ENCODE measurements at regions not wholly inside any gene's neighbourhood (a gene's known extent, or its start where the extent isn't known, plus 50 kb on each side); places are given as distances from the start of the nearest gene placed in this dataset.

GRCh38 chr9:88711719-88712118 lies 176.7 kb downstream of the NXNL2 start:
- no peaks in the 10 kb centered on the region for H3K36me3 Mint-ChIP-seq
- peaks cover 0 to 9% (median 5%) of the 10 kb centered on the region in 3 donors for H3K9me3 Mint-ChIP-seq
- no peak overlapping the region for H3K4me3 Mint-ChIP-seq
- Histone ChIP-seq H3K4me1 (ENCODE audit: control insufficient read depth in 1 of 2, extremely low read depth in 1 of 2, insufficient read depth in 2 of 2, low read length in 2 of 2) (no peaks in the 10 kb centered on the region), H3K4me3 (ENCODE audit: control insufficient read depth in 1 of 2, extremely low read depth in 1 of 2, low read length in 1 of 2) (no peak overlapping the region), H3K36me3 (ENCODE audit: control insufficient read depth in 2 of 2, extremely low read depth in 1 of 2, insufficient read depth in 1 of 2, low read length in 1 of 2) (no peaks in the 10 kb centered on the region), H3K27me3 (replicated peaks in 1 of 2; ENCODE audit: control insufficient read depth in 2 of 2, extremely low read depth in 1 of 2, insufficient read depth in 2 of 2, low read length in 1 of 2) (peaks cover 0 to 2% of the 10 kb centered on the region in 2 experiments), H3K9me3 (no peaks in the 10 kb centered on the region), H3K27ac (ENCODE audit: low read length) (no peak overlapping the region)
- H3K27ac Mint-ChIP-seq, result no peak overlapping the region
- ChIA-PET CTCF (no interaction called here), POLR2A (no interaction called here)
- DNase-seq, result no peak
- peaks cover 12 to 15% of the 10 kb centered on the region in 2 donors for H3K27me3 Mint-ChIP-seq
- H3K4me1 Mint-ChIP-seq, result no peaks in the 10 kb centered on the region
- ATAC-seq (replicated peaks in 1 of 4), result no peak

GRCh38 chr9:88712484-88712883 lies 177.5 kb downstream of the NXNL2 start:
- H3K27ac Mint-ChIP-seq, result no peak overlapping the region
- H3K9me3 Mint-ChIP-seq, result peaks cover 0 to 9% (median 5%) of the 10 kb centered on the region in 3 donors
- POLR2A ChIA-PET, result no interaction called here
- DNase-seq (no peak), ATAC-seq (replicated peaks in 1 of 4) (no peak)
- Histone ChIP-seq H3K4me1 (ENCODE audit: control insufficient read depth in 1 of 2, extremely low read depth in 1 of 2, insufficient read depth in 2 of 2, low read length in 2 of 2) (no peaks in the 10 kb centered on the region), H3K36me3 (ENCODE audit: control insufficient read depth in 2 of 2, extremely low read depth in 1 of 2, insufficient read depth in 1 of 2, low read length in 1 of 2) (no peaks in the 10 kb centered on the region), H3K27ac (ENCODE audit: low read length) (no peak overlapping the region), H3K4me3 (ENCODE audit: control insufficient read depth in 1 of 2, extremely low read depth in 1 of 2, low read length in 1 of 2) (no peak overlapping the region), H3K9me3 (no peaks in the 10 kb centered on the region), H3K27me3 (replicated peaks in 1 of 2; ENCODE audit: control insufficient read depth in 2 of 2, extremely low read depth in 1 of 2, insufficient read depth in 2 of 2, low read length in 1 of 2) (no peaks in the 10 kb centered on the region)
- CTCF ChIA-PET, result no interaction called here
- no peaks in the 10 kb centered on the region for H3K36me3 Mint-ChIP-seq
- 60% methylated on average over 1 of the region's 2 CpGs for WGBS (ENCODE audit: insufficient coverage)
- H3K4me3 Mint-ChIP-seq, result no peak overlapping the region
- no peaks in the 10 kb centered on the region for H3K4me1 Mint-ChIP-seq
- peaks cover 12 to 14% of the 10 kb centered on the region in 2 donors for H3K27me3 Mint-ChIP-seq

- Histone ChIP-seq H3K4me1 (ENCODE audit: control insufficient read depth in 1 of 2, extremely low read depth in 1 of 2, insufficient read depth in 2 of 2, low read length in 2 of 2) (no peaks in the 10 kb centered on the region), H3K9me3 (no peaks in the 10 kb centered on the region), H3K27ac (ENCODE audit: low read length) (no peak overlapping the region), H3K36me3 (ENCODE audit: control insufficient read depth in 2 of 2, extremely low read depth in 1 of 2, insufficient read depth in 1 of 2, low read length in 1 of 2) (no peaks in the 10 kb centered on the region), H3K27me3 (replicated peaks in 1 of 2; ENCODE audit: control insufficient read depth in 2 of 2, extremely low read depth in 1 of 2, insufficient read depth in 2 of 2, low read length in 1 of 2) (no peaks in the 10 kb centered on the region), H3K4me3 (ENCODE audit: control insufficient read depth in 1 of 2, extremely low read depth in 1 of 2, low read length in 1 of 2) (no peak overlapping the region)
- POLR2A ChIA-PET, result no interaction called here
- Mint-ChIP-seq H3K27me3 (peaks cover 10 to 17% of the 10 kb centered on the region in 2 donors), H3K36me3 (no peaks in the 10 kb centered on the region), H3K27ac (no peak overlapping the region), H3K4me1 (no peaks in the 10 kb centered on the region), H3K9me3 (peaks cover 0 to 9% (median 5%) of the 10 kb centered on the region in 3 donors), H3K4me3 (no peak overlapping the region)
- ATAC-seq (replicated peaks in 1 of 4) (no peak), DNase-seq (no peak)
- CTCF ChIA-PET, result no interaction called here
These were observed 178.0 kb downstream of the NXNL2 start for GRCh38 chr9:88713010-88713409.

- peaks cover 22 to 26% of the 10 kb centered on the region in 2 donors for H3K27me3 Mint-ChIP-seq
- WGBS (ENCODE audit: insufficient coverage), result no CpG with 5 or more reads among the region's 2 CpGs
- Histone ChIP-seq H3K36me3 (ENCODE audit: control insufficient read depth in 2 of 2, extremely low read depth in 1 of 2, insufficient read depth in 1 of 2, low read length in 1 of 2) (no peaks in the 10 kb centered on the region), H3K9me3 (no peaks in the 10 kb centered on the region), H3K4me1 (ENCODE audit: control insufficient read depth in 1 of 2, extremely low read depth in 1 of 2, insufficient read depth in 2 of 2, low read length in 2 of 2) (no peaks in the 10 kb centered on the region), H3K4me3 (ENCODE audit: control insufficient read depth in 1 of 2, extremely low read depth in 1 of 2, low read length in 1 of 2) (no peak overlapping the region), H3K27ac (ENCODE audit: low read length) (no peak overlapping the region), H3K27me3 (replicated peaks in 1 of 2; ENCODE audit: control insufficient read depth in 2 of 2, extremely low read depth in 1 of 2, insufficient read depth in 2 of 2, low read length in 1 of 2) (no peaks in the 10 kb centered on the region)
- H3K36me3 Mint-ChIP-seq, result no peaks in the 10 kb centered on the region
- ChIA-PET POLR2A (no interaction called here), CTCF (no interaction called here)
- no peak for DNase-seq
- H3K9me3 Mint-ChIP-seq, result peaks cover 0 to 9% (median 5%) of the 10 kb centered on the region in 3 donors
- ATAC-seq (replicated peaks in 1 of 4), result no peak
- H3K4me1 Mint-ChIP-seq, result no peaks in the 10 kb centered on the region
- no peak overlapping the region for H3K4me3 Mint-ChIP-seq
- H3K27ac Mint-ChIP-seq, result no peak overlapping the region
These were observed 181.8 kb downstream of the NXNL2 start for GRCh38 chr9:88716596-88717290.

GRCh38 chr9:88721025-88721424 lies 186.0 kb downstream of the NXNL2 start:
- ChIA-PET CTCF (no interaction called here), POLR2A (no interaction called here)
- no peaks in the 10 kb centered on the region for H3K4me1 Mint-ChIP-seq
- H3K27ac ChIP-seq (ENCODE audit: low read length), result no peak overlapping the region
- H3K9me3 ChIP-seq, result no peaks in the 10 kb centered on the region
- WGBS (ENCODE audit: insufficient coverage), result no CpG with 5 or more reads among the region's 3 CpGs
- H3K27me3 Mint-ChIP-seq, result peaks cover 21 to 27% of the 10 kb centered on the region in 2 donors
- ATAC-seq (replicated peaks in 1 of 4) (no peak), DNase-seq (no peak)
- no peaks in the 10 kb centered on the region for H3K27me3 ChIP-seq (replicated peaks in 1 of 2; ENCODE audit: control insufficient read depth in 2 of 2, extremely low read depth in 1 of 2, insufficient read depth in 2 of 2, low read length in 1 of 2)
- H3K4me1 ChIP-seq (ENCODE audit: control insufficient read depth in 1 of 2, extremely low read depth in 1 of 2, insufficient read depth in 2 of 2, low read length in 2 of 2), result no peaks in the 10 kb centered on the region
- H3K27ac Mint-ChIP-seq, result no peak overlapping the region
- no peak overlapping the region for H3K4me3 Mint-ChIP-seq
- H3K9me3 Mint-ChIP-seq, result peaks cover 0 to 3% (median 0%) of the 10 kb centered on the region in 3 donors
- H3K36me3 ChIP-seq (ENCODE audit: control insufficient read depth in 2 of 2, extremely low read depth in 1 of 2, insufficient read depth in 1 of 2, low read length in 1 of 2), result no peaks in the 10 kb centered on the region
- H3K4me3 ChIP-seq (ENCODE audit: control insufficient read depth in 1 of 2, extremely low read depth in 1 of 2, low read length in 1 of 2), result no peak overlapping the region
- H3K36me3 Mint-ChIP-seq, result no peaks in the 10 kb centered on the region

- Mint-ChIP-seq H3K27ac (no peak overlapping the region), H3K27me3 (peaks cover 21 to 27% of the 10 kb centered on the region in 2 donors), H3K36me3 (no peaks in the 10 kb centered on the region), H3K9me3 (no peaks in the 10 kb centered on the region), H3K4me1 (no peaks in the 10 kb centered on the region), H3K4me3 (no peak overlapping the region)
- no peaks in the 10 kb centered on the region for H3K4me1 ChIP-seq (ENCODE audit: control insufficient read depth in 1 of 2, extremely low read depth in 1 of 2, insufficient read depth in 2 of 2, low read length in 2 of 2)
- H3K27me3 ChIP-seq (replicated peaks in 1 of 2; ENCODE audit: control insufficient read depth in 2 of 2, extremely low read depth in 1 of 2, insufficient read depth in 2 of 2, low read length in 1 of 2), result no peaks in the 10 kb centered on the region
- no peaks in the 10 kb centered on the region for H3K9me3 ChIP-seq
- no peak for DNase-seq
- POLR2A ChIA-PET, result no interaction called here
- no peaks in the 10 kb centered on the region for H3K36me3 ChIP-seq (ENCODE audit: control insufficient read depth in 2 of 2, extremely low read depth in 1 of 2, insufficient read depth in 1 of 2, low read length in 1 of 2)
- no peak overlapping the region for H3K27ac ChIP-seq (ENCODE audit: low read length)
- no peak for ATAC-seq (replicated peaks in 1 of 4)
- 100% methylated on average over 1 of the region's 1 CpG for WGBS (ENCODE audit: insufficient coverage)
- H3K4me3 ChIP-seq (ENCODE audit: control insufficient read depth in 1 of 2, extremely low read depth in 1 of 2, low read length in 1 of 2), result no peak overlapping the region
- CTCF ChIA-PET, result no interaction called here
These were observed 186.7 kb downstream of the NXNL2 start for GRCh38 chr9:88721495-88722279.

Data from T-cell (primary cell).